IMR-90 (cell line): ENCODE measurements at regions not wholly inside any gene's neighbourhood (a gene's known extent, or its start where the extent isn't known, plus 50 kb on each side); places are given as distances from the start of the nearest gene placed in this dataset.

Source experiments
- ATAC-seq: fragments of 200-7000 bp; cut with Tn5 transposase; 2 replicates; pipeline ENCODE4 v1.9.1; 2020; ENCODE audit warnings: low read depth, mild to moderate bottlenecking, moderate library complexity
- BruUV-seq: library from RNA; stranded (reverse); fragments of 400-500 nt; replicated peaks from 2 replicates; lab custom pipeline; 2021; lab: Mats Ljungman, UMichigan
- CTCF ChIA-PET: fragments of 300-600 bp; formaldehyde crosslinking; extraction: SDS; loops from one replicate; lab custom pipeline; 2021; ENCODE audit warnings: antibody characterized with exemption; lab: Yijun Ruan, JAX
- POLR2A ChIA-PET: fragments of 300-600 bp; sonication (Branson Sonifier 250); formaldehyde crosslinking; loops from one replicate; lab custom pipeline; 2022; ENCODE audit warnings: antibody characterized with exemption; ENCODE audit not compliant: unreplicated experiment; lab: Charles Lee
- DNase-seq: peaks from one replicate; pipeline ENCODE4 v3.0.0; 2013
- H2AFZ ChIP-seq: replicated peaks from 2 replicates; pipeline ENCODE3; 2013; ENCODE audit warnings: low read length, mild to moderate bottlenecking; ENCODE audit not compliant: poor library complexity
- H2AK5ac ChIP-seq: 2 replicates; pipeline ENCODE4 v1.6.1; 2013; ENCODE audit warnings: low read depth, low read length, inconsistent platforms
- H2AK9ac ChIP-seq: replicated peaks from 2 replicates; pipeline ENCODE3; 2013; ENCODE audit warnings: mild to moderate bottlenecking, low read depth, low read length, moderate library complexity; ENCODE audit not compliant: poor library complexity
- H2BK120ac ChIP-seq: 2 replicates; pipeline ENCODE4 v1.6.1; 2013; ENCODE audit warnings: low read depth, low read length, inconsistent platforms
- H2BK15ac ChIP-seq: 3 replicates; pipeline ENCODE4 v1.6.1; 2013; ENCODE audit warnings: low read depth, low read length, inconsistent platforms
- H2BK20ac ChIP-seq: 2 replicates; pipeline ENCODE4 v1.6.1; 2013; ENCODE audit warnings: low read depth, mild to moderate bottlenecking, inconsistent platforms, low read length, moderate library complexity
- H2BK5ac ChIP-seq: 2 replicates; pipeline ENCODE4 v1.6.1; 2013; ENCODE audit warnings: mild to moderate bottlenecking, low read depth, low read length, inconsistent platforms; ENCODE audit not compliant: poor library complexity, severe bottlenecking
- H3K14ac ChIP-seq: replicated peaks from 2 replicates; pipeline ENCODE4 v1.6.1; 2013; ENCODE audit warnings: low read depth, low read length, inconsistent platforms
- H3K18ac ChIP-seq: 2 replicates; pipeline ENCODE4 v1.6.1; 2013; ENCODE audit warnings: low read depth, low read length, control low read depth
- H3K23ac ChIP-seq: 2 replicates; pipeline ENCODE4 v1.6.1; 2013; ENCODE audit warnings: low read depth, low read length, inconsistent platforms
- H3K27ac ChIP-seq: 2 replicates; pipeline ENCODE4 v1.5.1; 2013; ENCODE audit warnings: mild to moderate bottlenecking, control low read depth, low read length; ENCODE audit not compliant: insufficient read depth
- H3K27me3 ChIP-seq: 2 replicates; pipeline ENCODE4 v1.6.1; 2013; ENCODE audit warnings: low read length; ENCODE audit not compliant: control insufficient read depth, insufficient read depth
- H3K36me3 ChIP-seq: 2 replicates; pipeline ENCODE4 v1.6.1; 2013; ENCODE audit warnings: low read length, mixed read lengths; ENCODE audit not compliant: control insufficient read depth, insufficient read depth
- H3K4ac ChIP-seq: 2 replicates; pipeline ENCODE4 v1.6.1; 2013; ENCODE audit warnings: low read depth, low read length, inconsistent platforms
- H3K4me1 ChIP-seq: 2 replicates; pipeline ENCODE4 v1.6.1; 2013; ENCODE audit warnings: low read length, mixed read lengths; ENCODE audit not compliant: control insufficient read depth, insufficient read depth
- H3K4me2 ChIP-seq: 2 replicates; pipeline ENCODE4 v1.6.1; 2013; ENCODE audit warnings: low read depth, mild to moderate bottlenecking, control low read depth, low read length, moderate library complexity
- H3K4me3 ChIP-seq: 2 replicates; pipeline ENCODE4 v1.5.1; 2013; ENCODE audit warnings: low read depth, mild to moderate bottlenecking, control low read depth, low read length, moderate library complexity; ENCODE audit not compliant: insufficient read depth
- H3K56ac ChIP-seq: 2 replicates; pipeline ENCODE4 v1.6.1; 2013; ENCODE audit warnings: low read length, inconsistent platforms; ENCODE audit not compliant: insufficient read depth; ENCODE audit errors: extremely low read depth
- H3K79me1 ChIP-seq, 2 experiments: 2 replicates each; pipeline ENCODE4 v1.6.1; 2013; ENCODE audit warnings: low read length in 2 of 2, inconsistent platforms in 1 of 2, low read depth in 1 of 2
- H3K9ac ChIP-seq: 2 replicates; pipeline ENCODE4 v1.6.1; 2013; ENCODE audit warnings: low read depth, low read length, control low read depth
- H3K9me1 ChIP-seq: 2 replicates; pipeline ENCODE4 v1.6.1; 2013; ENCODE audit warnings: low read length, inconsistent platforms; ENCODE audit not compliant: insufficient read depth
- H3K9me3 ChIP-seq: 2 replicates; pipeline ENCODE4 v1.6.1; 2013; ENCODE audit warnings: low read length; ENCODE audit not compliant: control insufficient read depth, insufficient read depth
- H4K20me1 ChIP-seq: 2 replicates; pipeline ENCODE4 v1.6.1; 2013; ENCODE audit warnings: low read length, inconsistent platforms; ENCODE audit not compliant: insufficient read depth
- H4K5ac ChIP-seq: 2 replicates; pipeline ENCODE4 v1.6.1; 2013; ENCODE audit warnings: mild to moderate bottlenecking, low read depth, low read length, control low read depth
- H4K8ac ChIP-seq, 2 experiments: 2 replicates each; pipeline ENCODE4 v1.6.1; 2013; ENCODE audit warnings: low read depth in 2 of 2, low read length in 2 of 2, control low read depth in 1 of 2, inconsistent platforms in 1 of 2
- H4K91ac ChIP-seq: 2 replicates; pipeline ENCODE4 v1.6.1; 2013; ENCODE audit warnings: low read depth, low read length, inconsistent platforms; ENCODE audit not compliant: insufficient read depth
- CHD1 ChIP-seq: IDR thresholded peaks from 2 replicates; pipeline ENCODE4 v1.6.1; 2012; ENCODE audit warnings: low read depth, low read length, improper control_type of control experiment
- MAFK ChIP-seq: IDR thresholded peaks from 2 replicates; pipeline ENCODE4 v1.6.1; 2012; ENCODE audit warnings: low read depth, low read length, improper control_type of control experiment
- MXI1 ChIP-seq: IDR thresholded peaks from 2 replicates; pipeline ENCODE4 v1.6.1; 2012; ENCODE audit warnings: low read depth, mild to moderate bottlenecking, low read length, moderate library complexity, borderline replicate concordance
- POLR2A ChIP-seq: IDR thresholded peaks from 2 replicates; pipeline ENCODE4 v1.6.1; 2012; ENCODE audit warnings: mild to moderate bottlenecking, low read depth, low read length
- RCOR1 ChIP-seq: IDR thresholded peaks from 2 replicates; pipeline ENCODE4 v1.6.1; 2012; ENCODE audit warnings: mild to moderate bottlenecking, low read length, improper control_type of control experiment; ENCODE audit not compliant: insufficient replicate concordance
- SMC3 ChIP-seq: fragments of 150-350 bp; IDR thresholded peaks from 2 replicates; pipeline ENCODE4 v1.6.1; 2016; ENCODE audit warnings: low read depth, mild to moderate bottlenecking, antibody characterized with exemption, low read length, moderate library complexity
- WGBS, 2 experiments: methylation state at CpG; one replicate each; pipeline versions ENCODE4 v1.1.5 to v1.1.7; 2013; ENCODE audit warnings: missing lambda C conversion rate in 2 of 2; ENCODE audit not compliant: insufficient read length in 1 of 2; ENCODE audit errors: extremely low coverage in 2 of 2; 5-methylcytosine and 5-hydroxymethylcytosine counted together
- dilution Hi-C: fragments of 300-500 bp; cut with HindIII; formaldehyde crosslinking; loops from one replicate; pipeline ENCODE4 v1.14.3; 2018; ENCODE audit warnings: low sequenced_read_pairs; ENCODE audit not compliant: unreplicated experiment
- in situ Hi-C: fragments of 300-500 bp; cut with MboI; formaldehyde crosslinking; loops from 3 replicates; pipeline ENCODE4 v1.14.3; 2019; ENCODE audit warnings: low sequenced_read_pairs, inconsistent platforms, mixed read lengths
- intact Hi-C: fragments of 100-400 bp; cut with micrococcal nuclease; formaldehyde crosslinking; loops from 2 replicates; pipeline ENCODE4 v1.10.0; 2022
- TF ChIP-seq, protein P1 (sequence below): conservative IDR thresholded peaks from 2 replicates; pipeline ENCODE4 v1.5.1; 2012; ENCODE audit warnings: mild to moderate bottlenecking, low read depth, low read length, improper control_type of control experiment

DNA sequence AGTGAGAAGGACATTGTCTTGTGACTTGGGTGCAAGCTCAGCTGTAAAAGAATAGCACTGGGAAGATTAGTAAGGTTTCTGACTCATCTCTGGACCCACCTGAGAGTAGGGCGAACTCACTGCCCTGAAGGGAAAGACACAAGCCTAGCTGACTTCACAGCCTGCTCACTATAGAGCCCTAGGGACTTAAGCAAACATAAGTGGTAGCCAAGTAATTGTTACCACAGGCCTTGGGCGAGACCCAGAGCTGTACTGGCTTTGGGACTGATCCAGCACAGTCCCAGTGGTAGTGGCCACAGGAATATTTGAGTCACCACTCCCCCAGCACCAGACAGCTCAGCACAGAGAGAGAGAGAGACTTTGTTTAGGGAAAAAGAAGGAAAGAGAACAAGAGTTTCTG is 429.9 kb downstream of the TBL1XR1 start:
- H3K18ac ChIP-seq = no peak overlapping the region
- no peak overlapping the region for H2BK120ac ChIP-seq
- H3K27ac ChIP-seq = no peak overlapping the region
- no peak overlapping the region for H3K4me2 ChIP-seq
- H3K9me3 ChIP-seq = no peaks in the 10 kb centered on the region
- H4K5ac ChIP-seq = no peak overlapping the region
- H3K4ac ChIP-seq = no peak overlapping the region
- H3K27me3 ChIP-seq = no peaks in the 10 kb centered on the region
- H3K56ac ChIP-seq = no peak overlapping the region
- dilution Hi-C loops = no loop called here
- no peak overlapping the region for H2AFZ ChIP-seq
- 0 out of 2 replicates have a peak, but pooled peaks cover 3% of the 10 kb centered on the region for H3K4me1 ChIP-seq
- BruUV-seq = no TSS peak
- ChIA-PET CTCF (interaction anchor here (0.6 kb wide), 1 partner anchor 9 kb away, joined by 4 read pairs; no protein-coding TSS in a partner anchor), POLR2A (no interaction called here)
- H4K8ac ChIP-seq = no peak overlapping the region
- H2AK5ac ChIP-seq = no peak overlapping the region
- TF ChIP-seq, protein P1, sequence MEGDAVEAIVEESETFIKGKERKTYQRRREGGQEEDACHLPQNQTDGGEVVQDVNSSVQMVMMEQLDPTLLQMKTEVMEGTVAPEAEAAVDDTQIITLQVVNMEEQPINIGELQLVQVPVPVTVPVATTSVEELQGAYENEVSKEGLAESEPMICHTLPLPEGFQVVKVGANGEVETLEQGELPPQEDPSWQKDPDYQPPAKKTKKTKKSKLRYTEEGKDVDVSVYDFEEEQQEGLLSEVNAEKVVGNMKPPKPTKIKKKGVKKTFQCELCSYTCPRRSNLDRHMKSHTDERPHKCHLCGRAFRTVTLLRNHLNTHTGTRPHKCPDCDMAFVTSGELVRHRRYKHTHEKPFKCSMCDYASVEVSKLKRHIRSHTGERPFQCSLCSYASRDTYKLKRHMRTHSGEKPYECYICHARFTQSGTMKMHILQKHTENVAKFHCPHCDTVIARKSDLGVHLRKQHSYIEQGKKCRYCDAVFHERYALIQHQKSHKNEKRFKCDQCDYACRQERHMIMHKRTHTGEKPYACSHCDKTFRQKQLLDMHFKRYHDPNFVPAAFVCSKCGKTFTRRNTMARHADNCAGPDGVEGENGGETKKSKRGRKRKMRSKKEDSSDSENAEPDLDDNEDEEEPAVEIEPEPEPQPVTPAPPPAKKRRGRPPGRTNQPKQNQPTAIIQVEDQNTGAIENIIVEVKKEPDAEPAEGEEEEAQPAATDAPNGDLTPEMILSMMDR = no peak
- TF ChIP-seq POLR2A = no peak
- no peak for TF ChIP-seq SMC3
- TF ChIP-seq CHD1 = no peak
- no peak for TF ChIP-seq RCOR1
- no peak for TF ChIP-seq MAFK
- TF ChIP-seq MXI1 = no peak
- H3K79me1 ChIP-seq = no peaks in the 10 kb centered on the region
- H3K9ac ChIP-seq = no peak overlapping the region
- H4K20me1 ChIP-seq = no peaks in the 10 kb centered on the region
- H3K36me3 ChIP-seq = no peaks in the 10 kb centered on the region
- no peaks in the 10 kb centered on the region for H3K9me1 ChIP-seq
- H2BK15ac ChIP-seq = no peak overlapping the region
- WGBS, 2 experiments = no CpG with 5 or more reads among the region's 2 CpGs
- DNase-seq (peak; percentile 28), ATAC-seq (peak; percentile 80)
- no peak overlapping the region for H3K14ac ChIP-seq
- no peak overlapping the region for H2BK20ac ChIP-seq
- no peak overlapping the region for H2AK9ac ChIP-seq
- no peak overlapping the region for H4K91ac ChIP-seq
- in situ Hi-C loops = no loop called here
- H2BK5ac ChIP-seq = no peak overlapping the region
- H3K23ac ChIP-seq = no peak overlapping the region
- H3K4me3 ChIP-seq = no peak overlapping the region
- intact Hi-C loops = no loop called here
